HEK293 (cell line): ENCODE measurements at regions not wholly inside any gene's neighbourhood (a gene's known extent, or its start where the extent isn't known, plus 50 kb on each side); places are given as distances from the start of the nearest gene placed in this dataset.

Experiments used
- SALL2 ChIP-seq: fragments of 450-650 bp; formaldehyde crosslinking; IDR thresholded peaks from 2 replicates; pipeline ENCODE4 v1.5.0; 2017; ENCODE audit warnings: missing biosample characterization, mild to moderate bottlenecking, missing genetic modification characterization, borderline replicate concordance
- YY1 ChIP-seq: fragments of 450-650 bp; formaldehyde crosslinking; IDR thresholded peaks from 2 replicates; pipeline ENCODE4 v1.5.1; 2018; ENCODE audit warnings: missing biosample characterization, missing genetic modification characterization
- ZFP37 ChIP-seq: fragments of 450-650 bp; formaldehyde crosslinking; IDR thresholded peaks from 2 replicates; pipeline ENCODE4 v1.5.1; 2016; ENCODE audit warnings: missing biosample characterization, missing genetic modification characterization
- ZNF10 ChIP-seq: fragments of 450-650 bp; formaldehyde crosslinking; IDR thresholded peaks from 2 replicates; pipeline ENCODE4 v1.5.1; 2017; ENCODE audit warnings: missing biosample characterization, missing genetic modification characterization
- ZNF132 ChIP-seq: fragments of 450-650 bp; formaldehyde crosslinking; IDR thresholded peaks from 2 replicates; pipeline ENCODE4 v1.5.1; 2017; ENCODE audit warnings: missing biosample characterization, missing genetic modification characterization, borderline replicate concordance
- ZNF202 ChIP-seq: fragments of 450-650 bp; formaldehyde crosslinking; IDR thresholded peaks from 2 replicates; pipeline ENCODE4 v1.5.1; 2016; ENCODE audit warnings: missing biosample characterization, missing genetic modification characterization, borderline replicate concordance
- ZNF423 ChIP-seq: fragments of 450-650 bp; formaldehyde crosslinking; IDR thresholded peaks from 2 replicates; pipeline ENCODE4 v1.5.1; 2016; ENCODE audit warnings: missing biosample characterization, missing genetic modification characterization
- ZNF639 ChIP-seq: fragments of 450-650 bp; formaldehyde crosslinking; IDR thresholded peaks from 2 replicates; pipeline ENCODE4 v1.5.1; 2016; ENCODE audit warnings: missing biosample characterization, missing genetic modification characterization
- ZNF843 ChIP-seq: fragments of 450-650 bp; formaldehyde crosslinking; IDR thresholded peaks from 2 replicates; pipeline ENCODE4 v1.5.1; 2016; ENCODE audit warnings: missing biosample characterization, missing genetic modification characterization
- ZXDB ChIP-seq: fragments of 450-650 bp; formaldehyde crosslinking; IDR thresholded peaks from 2 replicates; pipeline ENCODE4 v1.5.1; 2016; ENCODE audit warnings: missing biosample characterization, missing genetic modification characterization
- TF ChIP-seq, protein P1 (sequence below): fragments of 450-650 bp; formaldehyde crosslinking; IDR thresholded peaks from 2 replicates; pipeline ENCODE4 v1.5.1; 2016; ENCODE audit warnings: missing biosample characterization, missing genetic modification characterization
- TF ChIP-seq, protein P2 (sequence below): fragments of 450-650 bp; IDR thresholded peaks from 2 replicates; pipeline ENCODE4 v1.5.1; 2018; ENCODE audit warnings: missing biosample characterization, mild to moderate bottlenecking, missing genetic modification characterization
- TF ChIP-seq, protein P3 (sequence below): fragments of 450-650 bp; formaldehyde crosslinking; IDR thresholded peaks from 2 replicates; pipeline ENCODE4 v1.5.1; 2017; ENCODE audit warnings: missing biosample characterization, mild to moderate bottlenecking, missing genetic modification characterization, moderate library complexity
- TF ChIP-seq, protein P4 (sequence below): fragments of 450-650 bp; formaldehyde crosslinking; IDR thresholded peaks from 2 replicates; pipeline ENCODE4 v1.5.1; 2016; ENCODE audit warnings: missing biosample characterization, missing genetic modification characterization

GRCh38 chr3:96706509-96706908 lies 107.9 kb upstream of the EPHA6 start:
- TF ChIP-seq ZXDB (tag by site-specific recombination) (no peak), ZNF843 (tag by site-specific recombination) (no peak), YY1 (no peak), ZNF423 (tag by site-specific recombination) (no peak), ZNF639 (no peak), ZNF202 (tag by site-specific recombination) (no peak), SALL2 (tag by site-specific recombination) (no peak), ZNF132 (tag by site-specific recombination) (no peak), ZNF10 (tag by site-specific recombination) (no peak), ZFP37 (no peak)
- TF ChIP-seq, protein P1, sequence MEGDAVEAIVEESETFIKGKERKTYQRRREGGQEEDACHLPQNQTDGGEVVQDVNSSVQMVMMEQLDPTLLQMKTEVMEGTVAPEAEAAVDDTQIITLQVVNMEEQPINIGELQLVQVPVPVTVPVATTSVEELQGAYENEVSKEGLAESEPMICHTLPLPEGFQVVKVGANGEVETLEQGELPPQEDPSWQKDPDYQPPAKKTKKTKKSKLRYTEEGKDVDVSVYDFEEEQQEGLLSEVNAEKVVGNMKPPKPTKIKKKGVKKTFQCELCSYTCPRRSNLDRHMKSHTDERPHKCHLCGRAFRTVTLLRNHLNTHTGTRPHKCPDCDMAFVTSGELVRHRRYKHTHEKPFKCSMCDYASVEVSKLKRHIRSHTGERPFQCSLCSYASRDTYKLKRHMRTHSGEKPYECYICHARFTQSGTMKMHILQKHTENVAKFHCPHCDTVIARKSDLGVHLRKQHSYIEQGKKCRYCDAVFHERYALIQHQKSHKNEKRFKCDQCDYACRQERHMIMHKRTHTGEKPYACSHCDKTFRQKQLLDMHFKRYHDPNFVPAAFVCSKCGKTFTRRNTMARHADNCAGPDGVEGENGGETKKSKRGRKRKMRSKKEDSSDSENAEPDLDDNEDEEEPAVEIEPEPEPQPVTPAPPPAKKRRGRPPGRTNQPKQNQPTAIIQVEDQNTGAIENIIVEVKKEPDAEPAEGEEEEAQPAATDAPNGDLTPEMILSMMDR (tag by site-specific recombination): no peak
- TF ChIP-seq, protein P2, sequence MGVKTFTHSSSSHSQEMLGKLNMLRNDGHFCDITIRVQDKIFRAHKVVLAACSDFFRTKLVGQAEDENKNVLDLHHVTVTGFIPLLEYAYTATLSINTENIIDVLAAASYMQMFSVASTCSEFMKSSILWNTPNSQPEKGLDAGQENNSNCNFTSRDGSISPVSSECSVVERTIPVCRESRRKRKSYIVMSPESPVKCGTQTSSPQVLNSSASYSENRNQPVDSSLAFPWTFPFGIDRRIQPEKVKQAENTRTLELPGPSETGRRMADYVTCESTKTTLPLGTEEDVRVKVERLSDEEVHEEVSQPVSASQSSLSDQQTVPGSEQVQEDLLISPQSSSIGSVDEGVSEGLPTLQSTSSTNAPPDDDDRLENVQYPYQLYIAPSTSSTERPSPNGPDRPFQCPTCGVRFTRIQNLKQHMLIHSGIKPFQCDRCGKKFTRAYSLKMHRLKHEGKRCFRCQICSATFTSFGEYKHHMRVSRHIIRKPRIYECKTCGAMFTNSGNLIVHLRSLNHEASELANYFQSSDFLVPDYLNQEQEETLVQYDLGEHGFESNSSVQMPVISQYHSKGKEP (tag by site-specific recombination): no peak
- TF ChIP-seq, protein P3, sequence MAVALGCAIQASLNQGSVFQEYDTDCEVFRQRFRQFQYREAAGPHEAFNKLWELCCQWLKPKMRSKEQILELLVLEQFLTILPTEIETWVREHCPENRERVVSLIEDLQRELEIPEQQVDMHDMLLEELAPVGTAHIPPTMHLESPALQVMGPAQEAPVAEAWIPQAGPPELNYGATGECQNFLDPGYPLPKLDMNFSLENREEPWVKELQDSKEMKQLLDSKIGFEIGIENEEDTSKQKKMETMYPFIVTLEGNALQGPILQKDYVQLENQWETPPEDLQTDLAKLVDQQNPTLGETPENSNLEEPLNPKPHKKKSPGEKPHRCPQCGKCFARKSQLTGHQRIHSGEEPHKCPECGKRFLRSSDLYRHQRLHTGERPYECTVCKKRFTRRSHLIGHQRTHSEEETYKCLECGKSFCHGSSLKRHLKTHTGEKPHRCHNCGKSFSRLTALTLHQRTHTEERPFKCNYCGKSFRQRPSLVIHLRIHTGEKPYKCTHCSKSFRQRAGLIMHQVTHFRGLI (tag by site-specific recombination): no peak
- TF ChIP-seq, protein P4, sequence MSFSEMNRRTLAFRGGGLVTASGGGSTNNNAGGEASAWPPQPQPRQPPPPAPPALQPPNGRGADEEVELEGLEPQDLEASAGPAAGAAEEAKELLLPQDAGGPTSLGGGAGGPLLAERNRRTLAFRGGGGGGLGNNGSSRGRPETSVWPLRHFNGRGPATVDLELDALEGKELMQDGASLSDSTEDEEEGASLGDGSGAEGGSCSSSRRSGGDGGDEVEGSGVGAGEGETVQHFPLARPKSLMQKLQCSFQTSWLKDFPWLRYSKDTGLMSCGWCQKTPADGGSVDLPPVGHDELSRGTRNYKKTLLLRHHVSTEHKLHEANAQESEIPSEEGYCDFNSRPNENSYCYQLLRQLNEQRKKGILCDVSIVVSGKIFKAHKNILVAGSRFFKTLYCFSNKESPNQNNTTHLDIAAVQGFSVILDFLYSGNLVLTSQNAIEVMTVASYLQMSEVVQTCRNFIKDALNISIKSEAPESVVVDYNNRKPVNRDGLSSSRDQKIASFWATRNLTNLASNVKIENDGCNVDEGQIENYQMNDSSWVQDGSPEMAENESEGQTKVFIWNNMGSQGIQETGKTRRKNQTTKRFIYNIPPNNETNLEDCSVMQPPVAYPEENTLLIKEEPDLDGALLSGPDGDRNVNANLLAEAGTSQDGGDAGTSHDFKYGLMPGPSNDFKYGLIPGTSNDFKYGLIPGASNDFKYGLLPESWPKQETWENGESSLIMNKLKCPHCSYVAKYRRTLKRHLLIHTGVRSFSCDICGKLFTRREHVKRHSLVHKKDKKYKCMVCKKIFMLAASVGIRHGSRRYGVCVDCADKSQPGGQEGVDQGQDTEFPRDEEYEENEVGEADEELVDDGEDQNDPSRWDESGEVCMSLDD (tag by site-specific recombination): no peak
